Activated CD8-positive, alpha-beta memory T cell treated with anti-CD3 and anti-CD28 coated beads, Interleukin-2, amount 50 U/mL, for 1 hour (primary cell): ENCODE measurements at regions not wholly inside any gene's neighbourhood (a gene's known extent, or its start where the extent isn't known, plus 50 kb on each side); places are given as distances from the start of the nearest gene placed in this dataset.
"Not testable (repeated sequence)": the region's sequence is repeated elsewhere in the genome, so short reads cannot be mapped to it uniquely, and the experiment has no call there.

Source experiments
- DNase-seq: peaks from one replicate; pipeline ENCODE4 v3.0.0-alpha.2; 2020; ENCODE audit errors: extremely low read depth

DNA sequence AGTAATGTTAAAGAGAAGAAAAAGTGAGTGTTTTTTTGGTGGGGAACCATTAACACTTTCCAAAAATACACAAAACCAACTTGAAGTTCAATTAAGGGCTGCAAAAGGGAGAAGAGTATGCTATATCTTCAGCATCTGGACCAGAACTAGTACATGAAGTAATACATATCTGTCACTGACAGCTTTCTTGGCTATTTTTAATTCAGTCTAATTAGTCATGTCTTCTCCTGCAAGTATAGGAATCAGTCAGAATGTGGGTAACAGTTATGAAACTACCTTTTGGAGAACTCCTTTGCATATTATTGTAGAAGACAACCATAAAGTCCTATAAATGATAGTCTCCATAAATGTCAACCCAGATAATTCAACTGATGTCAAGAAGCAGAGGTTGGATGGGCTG is 901.2 kb downstream of the TTLL7 start:
- DNase-seq = no peak

DNA sequence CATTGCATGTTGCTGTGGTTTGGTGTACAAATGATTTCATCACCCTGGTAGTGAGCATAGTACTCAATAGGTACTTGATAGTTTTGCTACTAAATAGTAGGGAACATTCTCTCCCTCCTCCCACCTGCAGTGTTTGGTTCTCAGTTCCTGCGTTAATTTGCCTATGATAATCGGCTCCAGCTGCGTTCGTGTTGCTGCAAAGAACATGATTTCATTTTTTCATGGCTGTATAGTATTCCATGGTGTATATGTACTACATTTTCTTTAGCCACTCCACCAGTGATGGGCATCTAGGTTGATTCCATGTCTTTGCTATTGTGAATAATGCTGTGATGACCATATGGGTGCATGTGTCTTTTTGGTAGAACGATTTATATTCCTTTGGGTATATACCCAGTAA is 903.4 kb downstream of the TTLL7 start:
- DNase-seq = no peak

DNA sequence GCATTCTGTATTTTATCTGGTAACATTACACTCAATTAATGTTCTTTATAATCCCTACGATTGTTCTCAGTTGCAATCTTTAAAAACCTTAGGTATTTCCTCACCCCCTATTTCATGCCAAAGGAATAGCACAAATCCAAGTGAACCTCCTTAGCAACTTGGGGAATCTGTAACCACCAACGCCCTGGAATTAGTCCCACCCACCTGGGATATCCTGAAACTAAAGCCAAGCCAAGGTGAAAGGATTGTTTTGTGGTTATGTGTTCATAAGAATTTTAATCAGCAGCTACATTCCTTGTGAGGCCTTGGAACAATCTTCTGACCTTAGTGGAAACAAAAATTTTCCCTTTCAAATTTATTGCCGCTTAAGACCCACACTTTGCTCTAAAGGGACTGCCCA is 908.7 kb downstream of the TTLL7 start:
- no peak for DNase-seq

DNA sequence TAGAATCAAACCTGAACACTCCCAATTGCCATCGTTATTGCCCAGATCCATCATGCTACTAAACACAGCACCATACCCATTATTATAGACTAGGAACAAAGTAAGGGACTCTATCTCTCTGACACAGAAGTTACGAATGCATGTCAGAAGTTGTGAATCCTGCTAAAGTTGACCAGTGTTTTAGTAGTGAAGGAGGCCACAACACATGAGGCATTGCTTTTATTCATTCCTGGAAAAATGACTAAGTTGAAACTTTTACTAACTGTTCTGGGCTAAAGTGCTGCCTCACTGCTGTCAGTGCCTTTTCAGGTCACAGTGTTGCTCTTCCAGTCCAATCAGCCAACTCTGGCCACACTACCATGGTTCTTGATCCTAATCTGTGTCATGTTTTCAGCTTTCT is 911.1 kb downstream of the TTLL7 start:
- no peak for DNase-seq

DNA sequence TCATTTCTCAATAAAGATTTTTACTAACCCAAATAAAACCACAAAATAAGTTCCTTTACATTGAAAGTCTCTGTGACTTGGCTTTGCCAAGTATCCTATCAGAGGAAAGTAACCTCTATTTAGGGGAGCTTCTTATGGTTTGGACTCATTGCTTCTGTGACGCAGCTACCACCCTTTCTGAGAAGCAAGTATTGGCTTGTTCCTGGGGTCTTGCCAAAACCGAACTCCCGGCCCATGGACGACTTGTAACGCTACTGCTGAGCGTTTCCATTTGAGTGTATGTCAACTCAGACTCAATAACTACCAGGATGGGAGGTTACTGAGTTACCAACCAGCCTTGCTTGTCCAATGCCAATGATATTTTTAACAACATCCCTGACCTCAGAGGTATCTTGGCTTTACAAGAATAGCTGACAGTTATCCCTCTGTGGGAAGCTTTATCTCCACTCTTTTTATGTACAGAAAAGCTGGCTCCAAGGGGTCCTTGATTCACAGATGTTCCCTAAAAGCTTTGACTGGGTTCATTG is 911.9 kb downstream of the TTLL7 start:
- DNase-seq = no peak

DNA sequence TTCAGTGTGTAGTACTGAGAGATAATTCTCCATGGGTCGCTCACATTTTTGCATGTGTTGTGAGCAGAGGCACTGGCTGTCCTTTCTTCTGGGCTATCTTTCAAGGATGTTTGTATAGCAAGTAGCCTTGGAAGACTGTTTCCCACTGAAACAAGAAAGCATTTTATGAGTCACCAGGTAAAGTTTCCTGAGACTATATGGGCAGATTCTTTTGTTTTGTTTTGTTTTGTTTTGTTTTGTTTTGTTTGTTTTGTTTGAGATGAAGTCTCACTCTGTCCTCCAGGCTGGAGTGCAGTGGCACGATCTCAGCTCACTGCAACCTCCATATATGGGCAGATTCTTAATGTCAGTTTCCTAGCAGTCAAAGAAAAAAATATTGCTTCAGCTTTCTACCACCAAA is 912.6 kb downstream of the TTLL7 start:
- DNase-seq = no peak

GRCh38 chr1:83083589-83084224 is 915.2 kb downstream of the TTLL7 start:
- DNase-seq = no peak

- DNase-seq = no peak
Measured at GRCh38 chr1:83077411-83077810, 921.5 kb downstream of the TTLL7 start.

GRCh38 chr1:83075107-83075506 is 923.8 kb downstream of the TTLL7 start:
- no peak for DNase-seq

DNA sequence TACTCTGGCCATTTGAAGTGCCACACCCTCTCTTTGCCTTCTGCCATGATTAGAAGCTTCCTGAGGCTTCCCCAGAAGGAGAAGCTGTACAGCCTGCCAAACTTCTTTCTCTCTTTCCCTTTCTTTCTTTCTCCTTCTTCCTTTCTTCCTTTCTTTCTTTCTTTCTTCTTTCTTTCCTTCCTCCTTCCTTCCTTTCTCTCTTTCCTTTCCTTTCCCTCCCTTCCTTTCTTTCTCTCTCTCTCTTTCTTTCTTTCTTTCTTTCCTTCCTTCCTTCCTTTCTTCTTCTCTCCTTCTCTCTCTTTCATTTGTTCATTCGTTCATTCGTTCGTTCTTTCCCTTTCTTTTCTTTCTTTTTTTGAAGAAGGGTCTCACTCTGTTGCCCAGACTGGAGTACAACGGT is 931.0 kb downstream of the TTLL7 start:
- DNase-seq = no peak

GRCh38 chr1:83065952-83066727 is 932.8 kb downstream of the TTLL7 start:
- DNase-seq = no peak

GRCh38 chr1:83064589-83065242 is 934.2 kb downstream of the TTLL7 start:
- DNase-seq = no peak

DNA sequence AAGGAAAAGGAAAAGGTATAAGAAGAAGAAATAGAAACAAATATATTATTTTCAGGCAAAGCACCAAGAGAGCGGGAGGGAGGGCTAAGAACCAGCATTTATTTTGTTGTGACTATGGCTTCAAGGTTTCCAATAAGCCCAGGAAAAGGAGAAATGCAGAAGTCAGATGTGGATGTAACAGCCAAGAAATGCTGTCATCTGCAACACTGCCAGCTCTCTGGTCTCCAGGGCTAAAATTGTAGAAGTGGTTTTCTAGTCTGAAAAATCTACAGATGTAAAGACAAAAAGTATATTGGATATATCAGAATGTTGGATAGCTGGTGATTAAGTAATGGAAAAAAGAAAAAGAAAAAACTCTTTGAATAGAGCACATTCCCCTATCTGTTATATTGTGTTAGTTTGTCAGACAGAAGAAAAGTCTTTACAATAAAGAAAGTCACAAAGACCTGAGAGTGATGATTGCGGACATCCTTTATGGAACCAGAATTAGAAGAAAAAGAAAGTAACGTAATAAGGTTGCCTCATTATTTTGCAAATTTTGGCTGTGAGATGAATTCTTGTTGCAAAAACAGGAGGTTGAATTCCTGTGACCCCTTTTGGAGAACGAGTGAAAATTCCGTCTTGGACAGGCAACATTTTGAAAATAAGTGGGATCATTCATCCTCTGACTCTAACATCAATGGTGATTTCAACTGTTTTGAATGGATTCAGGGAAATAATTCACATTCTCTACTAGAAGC is 938.1 kb downstream of the TTLL7 start:
- DNase-seq = no peak

DNA sequence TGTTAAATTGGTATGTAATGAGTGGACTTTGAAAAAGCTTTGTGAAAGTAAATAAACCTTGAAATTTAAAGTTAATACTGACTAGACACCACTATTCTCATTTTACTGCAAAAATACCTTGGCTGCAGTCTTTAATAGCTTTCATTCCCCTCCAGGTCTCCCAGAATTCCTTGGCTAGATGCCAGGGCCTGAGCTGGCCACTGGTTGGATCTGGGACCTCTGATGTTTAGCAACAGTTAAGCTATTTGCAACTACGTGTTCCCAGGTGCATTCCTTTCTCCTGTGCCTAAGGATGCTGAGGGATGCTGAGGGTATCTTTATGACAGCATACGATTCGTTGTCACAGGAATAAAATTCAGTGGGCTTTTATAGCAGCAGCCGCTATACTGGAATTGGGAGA is 938.7 kb downstream of the TTLL7 start:
- no peak for DNase-seq

- no peak for DNase-seq
Measured at GRCh38 chr1:83058327-83058726, 940.6 kb downstream of the TTLL7 start.

- DNase-seq = no peak
Measured at GRCh38 chr1:83055391-83056170, 943.4 kb downstream of the TTLL7 start.

DNA sequence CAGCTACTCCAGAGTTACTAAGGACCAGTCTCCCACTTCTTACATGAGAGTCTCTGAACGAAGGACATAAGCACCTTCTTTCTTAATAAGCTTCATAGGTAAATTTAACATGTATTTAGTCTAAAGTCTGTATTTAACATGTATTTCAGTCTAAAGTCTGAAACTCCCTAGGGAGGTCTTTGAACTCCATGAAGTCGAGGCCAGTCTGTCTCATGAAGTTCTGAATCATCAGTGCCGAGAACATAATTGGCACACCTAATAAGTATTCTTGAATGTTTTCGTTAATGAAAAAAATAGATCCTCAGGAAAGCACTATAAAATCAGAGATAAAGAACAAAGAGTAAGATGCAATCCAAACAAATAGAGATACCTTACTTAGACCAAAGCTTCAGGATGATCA is 945.5 kb downstream of the TTLL7 start:
- no peak for DNase-seq

DNA sequence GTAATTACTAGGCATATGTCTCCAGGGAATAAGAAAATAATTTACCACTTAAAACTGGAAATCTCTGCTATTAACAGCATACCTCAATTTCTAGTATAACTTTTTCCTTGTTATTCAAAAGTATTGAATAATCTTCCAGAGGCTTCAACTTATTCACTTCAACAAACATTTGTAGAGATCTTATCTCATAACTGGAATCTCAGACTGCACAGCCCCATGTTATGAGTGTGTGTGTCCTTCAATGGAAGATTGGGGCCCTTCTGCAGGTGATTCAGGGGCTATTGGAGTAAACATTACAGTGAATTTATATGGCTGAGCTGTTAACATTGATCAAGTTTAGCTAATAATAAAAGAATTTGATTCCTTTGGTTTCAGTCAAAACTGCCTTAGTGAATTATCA is 946.1 kb downstream of the TTLL7 start:
- DNase-seq = no peak

DNA sequence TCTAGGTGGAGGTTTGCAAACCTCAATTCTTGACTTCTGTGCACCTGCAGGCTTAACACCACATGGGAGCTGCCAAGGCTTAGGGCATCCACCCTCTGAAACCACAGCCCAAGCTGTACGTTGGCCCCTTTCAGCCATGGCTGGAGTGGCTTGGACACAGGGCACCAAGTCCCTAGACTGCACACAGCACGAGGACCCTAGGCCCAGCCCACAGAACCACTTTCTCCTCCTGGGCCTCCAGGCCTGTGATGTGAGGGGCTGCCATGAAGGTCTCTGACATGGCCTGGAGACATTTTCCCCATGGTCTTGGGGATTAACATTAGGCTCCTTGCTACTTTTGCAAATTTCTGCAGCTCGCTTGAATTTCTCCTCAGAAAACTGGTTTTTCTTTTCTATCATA is 947.9 kb downstream of the TTLL7 start:
- DNase-seq = not testable (repeated sequence)

- DNase-seq = no peak
Measured at GRCh38 chr1:83043244-83043643, 955.7 kb downstream of the TTLL7 start.

DNA sequence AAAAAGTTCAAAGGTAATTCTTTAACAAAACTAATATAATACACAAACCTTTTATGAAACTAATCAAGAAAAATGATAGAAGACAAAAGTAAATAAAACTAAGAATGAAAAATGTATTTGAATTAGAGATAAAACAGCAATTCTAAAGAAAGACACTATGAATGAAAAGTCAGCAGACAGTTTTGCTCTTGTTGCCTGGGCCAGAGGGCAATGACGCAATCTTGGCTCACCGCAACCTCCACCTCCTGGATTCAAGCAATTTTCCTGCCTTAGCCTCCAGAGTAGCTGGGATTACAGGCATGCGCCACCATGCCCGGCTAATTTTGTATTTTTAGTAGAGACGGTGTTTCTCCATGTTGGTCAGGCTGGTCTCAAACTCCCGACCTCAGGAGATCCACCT is 959.8 kb downstream of the TTLL7 start:
- not testable (repeated sequence) for DNase-seq
